RPMI8226 (cell line): ENCODE measurements at regions not wholly inside any gene's neighbourhood (a gene's known extent, or its start where the extent isn't known, plus 50 kb on each side); places are given as distances from the start of the nearest gene placed in this dataset.
A peak's percentile ranks its signal among the peaks of the same experiment; 100 is the strongest.

Experiments
- DNase-seq: peaks from one replicate; pipeline ENCODE4 v3.0.0-alpha.2; 2015

DNA sequence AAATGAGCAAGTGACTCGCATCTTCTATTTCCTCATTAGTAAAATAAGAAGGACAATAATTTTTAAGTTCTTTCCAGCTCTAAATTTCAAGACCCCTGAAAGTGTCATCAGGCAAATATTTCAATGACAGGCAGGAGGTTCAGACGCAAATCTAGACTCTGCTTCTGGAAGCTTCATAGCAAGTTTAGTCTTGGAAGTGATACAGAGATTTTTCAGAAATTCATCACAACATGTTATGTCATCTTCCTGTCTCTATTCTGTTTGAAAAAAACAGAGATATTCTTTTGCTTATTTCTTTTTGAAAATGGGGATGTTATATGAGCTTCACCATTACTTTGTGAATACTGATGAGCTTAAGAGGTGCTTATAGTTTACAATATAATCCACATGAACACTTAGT is 74.0 kb downstream of the C3orf85 start:
- DNase-seq, result no peak

DNA sequence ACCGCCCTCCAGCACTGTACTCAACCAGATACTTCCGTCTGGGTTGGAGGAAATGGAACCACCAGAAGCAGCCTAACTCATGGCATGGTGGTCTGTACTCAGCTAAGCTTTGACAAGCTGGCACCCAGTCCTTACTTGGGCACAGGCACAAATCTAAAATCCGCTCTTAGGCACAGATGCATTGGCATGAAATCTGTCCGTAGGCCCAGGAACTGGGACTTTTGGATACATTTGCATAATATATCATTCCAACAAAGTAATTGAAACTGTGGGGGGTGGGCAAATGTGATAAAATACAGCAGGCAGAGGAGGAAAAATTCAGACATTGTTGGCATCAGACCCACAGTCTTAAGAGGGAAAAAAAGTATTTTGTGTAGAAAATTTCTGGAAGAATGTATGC is 75.4 kb downstream of the C3orf85 start:
- no peak for DNase-seq

DNA sequence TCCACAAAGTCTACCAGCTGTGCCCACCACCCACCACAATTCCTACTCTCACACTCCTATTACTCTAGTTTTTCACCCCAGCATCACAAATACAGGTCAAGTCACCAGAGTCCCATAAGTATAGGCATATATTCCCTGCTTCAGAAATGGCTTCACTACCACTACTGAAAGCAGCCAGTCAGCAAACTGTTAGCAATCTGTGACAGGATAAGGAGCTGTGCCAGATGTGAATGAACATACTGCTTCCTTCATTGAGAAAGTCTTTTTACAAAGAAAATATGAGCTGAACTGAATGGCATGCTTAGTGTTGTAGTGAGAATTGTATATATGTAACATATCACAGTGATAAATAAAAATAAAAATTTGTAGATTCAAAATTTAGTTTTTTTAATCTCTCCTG is 76.8 kb downstream of the C3orf85 start:
- peak; percentile 49 for DNase-seq

DNA sequence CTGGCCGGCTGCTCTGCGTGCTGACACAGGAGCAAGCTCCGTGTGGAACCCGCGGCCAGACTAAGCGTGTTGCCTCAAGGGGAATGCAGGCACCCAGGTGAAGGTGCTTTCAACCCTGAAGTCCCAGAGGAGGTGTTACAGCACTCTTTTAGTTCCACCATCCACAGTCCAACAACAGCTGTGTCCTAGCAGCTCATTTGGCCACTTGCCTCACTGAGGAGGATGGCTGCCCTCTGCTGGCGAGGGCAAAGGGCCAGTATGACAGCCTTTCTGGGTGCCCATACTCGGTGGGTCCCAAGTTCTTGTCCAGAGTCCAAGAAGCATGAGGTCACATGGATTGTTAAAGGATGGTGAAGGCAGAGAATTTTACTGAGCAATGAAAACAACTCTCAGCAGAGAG is 87.8 kb downstream of the C3orf85 start:
- peak; percentile 78 for DNase-seq

DNA sequence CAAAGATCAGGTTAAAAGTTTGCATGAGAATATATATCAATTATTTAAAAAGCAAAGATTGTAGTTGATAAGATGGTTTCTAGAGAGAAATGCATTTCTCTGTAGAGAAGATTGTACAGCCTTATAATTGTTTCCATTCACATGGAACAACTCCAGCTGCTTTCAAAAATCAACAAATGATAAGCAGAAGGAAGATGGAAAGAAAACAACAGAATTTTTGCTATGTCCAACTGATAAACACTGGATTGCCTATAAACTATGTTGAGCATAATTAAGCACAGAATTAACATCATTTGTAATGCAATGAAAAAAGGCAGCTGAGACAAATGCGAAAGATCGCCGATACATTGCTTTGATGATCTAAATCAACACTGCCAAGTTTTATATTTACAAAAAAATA is 89.0 kb downstream of the C3orf85 start:
- DNase-seq, result no peak

DNA sequence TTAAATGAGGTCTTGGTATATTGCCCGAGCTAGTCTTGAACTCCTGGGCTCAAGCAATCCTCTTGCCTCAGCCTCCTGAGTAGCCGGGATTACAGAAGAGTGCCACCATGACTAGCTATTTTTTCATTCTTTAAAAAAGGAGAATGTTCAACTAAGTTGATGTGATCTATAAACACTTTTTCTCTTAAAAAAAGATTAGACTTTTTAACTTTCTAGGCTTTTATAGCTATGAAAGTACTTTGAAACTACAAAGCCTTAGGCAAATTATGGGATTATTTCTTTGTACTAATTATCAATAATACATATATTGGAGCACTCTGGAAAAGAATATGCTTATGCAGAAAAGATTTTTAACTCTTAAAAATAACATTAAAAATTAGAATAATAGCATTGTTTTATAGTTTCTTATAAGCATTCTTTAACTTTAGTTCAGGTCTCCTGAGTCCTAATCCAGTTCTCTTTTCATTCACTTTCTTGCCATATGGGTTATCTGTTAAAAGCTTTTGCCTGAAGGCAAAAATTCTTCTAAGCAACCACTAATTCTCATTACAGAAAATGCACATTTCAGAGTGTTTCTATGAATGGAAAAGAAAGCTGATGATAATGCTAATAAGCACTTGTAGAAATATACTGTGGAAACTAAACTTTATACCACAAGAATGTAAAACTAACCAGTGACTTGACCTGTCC is 87.8 kb downstream of the DPPA2 start:
- DNase-seq, result no peak

DNA sequence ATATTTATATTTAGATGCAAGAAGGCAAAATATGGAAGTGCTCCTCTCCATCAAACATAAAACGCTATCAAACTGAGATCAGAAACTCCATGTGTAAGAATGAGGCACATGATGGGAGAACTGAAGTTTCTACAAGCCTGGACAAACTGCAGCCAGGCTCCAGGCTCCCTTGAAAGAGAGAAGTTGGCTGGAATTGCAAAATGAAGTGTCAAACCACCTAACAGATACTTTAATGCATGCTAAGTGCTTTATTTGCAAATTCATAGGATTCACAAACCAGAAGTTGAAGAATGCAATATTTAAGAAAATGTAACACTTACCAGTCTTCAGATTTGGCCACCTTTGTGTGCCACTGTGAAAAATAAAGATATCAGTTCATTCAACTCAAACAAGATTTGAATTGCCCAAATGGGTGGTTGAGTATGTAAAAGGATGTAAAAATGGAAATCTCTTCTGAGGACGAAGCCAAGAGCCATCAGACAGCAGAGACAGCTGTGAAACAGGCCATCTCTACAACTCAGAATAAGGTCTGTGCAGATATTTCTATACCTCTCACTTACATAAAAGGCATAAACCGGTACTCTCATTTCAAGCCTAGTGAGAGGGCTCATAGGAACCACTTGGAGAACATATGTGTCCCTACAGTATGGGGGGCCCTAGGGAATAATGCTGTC is 87.0 kb downstream of the DPPA2 start:
- no peak for DNase-seq

DNA sequence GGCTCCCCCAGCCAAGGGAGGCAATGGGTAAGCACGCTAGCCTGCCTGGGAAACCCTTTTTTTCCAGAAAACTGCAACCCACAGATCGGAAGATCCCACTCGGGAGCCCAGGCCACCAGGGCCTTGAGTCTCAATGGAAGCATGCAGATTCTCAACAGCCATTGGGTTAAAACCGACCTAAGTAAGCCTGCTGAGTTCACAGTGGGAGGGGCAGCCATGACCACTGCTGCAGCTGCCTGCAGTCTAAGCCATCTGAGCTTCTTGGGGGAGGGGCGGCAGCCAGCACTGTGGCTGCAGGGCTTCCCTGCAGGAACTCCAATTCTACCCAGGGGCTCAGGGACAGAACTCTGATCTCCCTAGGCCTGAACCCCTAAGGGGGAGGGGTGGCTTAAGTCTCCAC is 82.0 kb downstream of the DPPA2 start:
- DNase-seq, result peak; percentile 66

DNA sequence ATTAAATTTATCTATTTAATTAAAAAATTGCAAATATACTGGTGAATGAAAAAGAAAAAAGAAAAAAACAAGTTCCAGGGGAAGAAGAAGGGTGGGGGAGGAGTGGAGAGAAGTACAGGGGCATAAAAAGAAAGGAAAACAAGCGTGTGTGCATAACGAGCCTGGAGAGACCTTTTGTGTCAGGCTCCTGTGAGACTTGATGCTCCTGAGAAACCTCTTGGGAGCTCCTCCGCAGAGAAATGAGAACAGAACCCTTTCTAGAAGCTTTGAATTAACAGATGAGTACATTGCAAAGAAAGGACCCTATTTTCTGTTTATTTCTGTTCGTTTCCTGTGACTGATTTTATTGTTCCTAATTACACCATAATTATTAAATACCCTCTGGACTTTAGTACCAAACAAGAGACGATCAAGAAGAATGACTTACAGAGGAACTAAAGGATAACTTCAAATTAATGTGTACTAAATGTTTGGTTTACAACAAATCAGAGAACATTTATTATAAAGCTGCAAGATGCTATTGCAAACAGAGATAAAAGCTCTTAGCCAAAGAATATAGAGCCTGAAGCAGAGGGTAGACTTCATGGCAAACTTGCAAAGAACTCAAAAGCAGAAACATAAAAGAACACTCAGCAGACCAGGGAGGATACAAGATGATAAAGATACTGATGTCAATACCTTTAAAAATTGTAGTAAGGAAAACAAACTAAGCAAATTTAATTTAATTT is 74.7 kb downstream of the DPPA2 start:
- no peak for DNase-seq

DNA sequence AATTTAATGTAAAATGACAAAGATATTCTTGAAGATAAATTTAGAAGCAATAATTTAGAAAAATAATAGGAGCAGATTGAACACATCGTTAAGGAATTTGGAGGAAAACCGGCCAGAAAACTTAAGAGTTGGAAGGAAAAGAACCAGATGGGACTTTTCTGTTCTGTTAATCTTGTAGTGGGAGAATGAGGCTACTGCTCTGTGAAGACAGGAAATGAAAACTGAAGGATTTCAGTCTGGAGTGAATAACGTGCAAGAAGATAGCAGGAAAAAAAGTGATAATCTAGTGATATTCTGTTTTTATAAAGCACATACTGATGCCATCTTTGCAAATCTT is 74.2 kb downstream of the DPPA2 start:
- DNase-seq, result no peak
